Trophoblast cell (in vitro differentiated cells and primary cell): ENCODE measurements at regions not wholly inside any gene's neighbourhood (a gene's known extent, or its start where the extent isn't known, plus 50 kb on each side); places are given as distances from the start of the nearest gene placed in this dataset.
A peak's percentile ranks its signal among the peaks of the same experiment; 100 is the strongest.

Source experiments
- DNase-seq, 2 donors: peaks; one replicate each; pipeline ENCODE4 v3.0.0-alpha.2; 2016
- H2AFZ ChIP-seq: 2 replicates; pipeline ENCODE4 v1.6.1; 2013; ENCODE audit warnings: low read length, moderate library complexity, mild to moderate bottlenecking; ENCODE audit not compliant: insufficient read depth, poor library complexity
- H2AK5ac ChIP-seq: 2 replicates; pipeline ENCODE4 v1.6.1; 2013; ENCODE audit warnings: mild to moderate bottlenecking, low read length
- H2BK120ac ChIP-seq: 2 replicates; pipeline ENCODE4 v1.6.1; 2013; ENCODE audit warnings: low read length, mild to moderate bottlenecking, moderate library complexity; ENCODE audit not compliant: insufficient read depth, poor library complexity
- H2BK12ac ChIP-seq: 2 replicates; pipeline ENCODE4 v1.6.1; 2013; ENCODE audit warnings: mild to moderate bottlenecking, low read length, moderate library complexity
- H2BK5ac ChIP-seq: 2 replicates; pipeline ENCODE4 v1.6.1; 2013; ENCODE audit warnings: low read length, low read depth, moderate library complexity, mild to moderate bottlenecking; ENCODE audit not compliant: poor library complexity
- H3K14ac ChIP-seq: 2 replicates; pipeline ENCODE4 v1.6.1; 2013; ENCODE audit warnings: mild to moderate bottlenecking, low read length
- H3K18ac ChIP-seq: 2 replicates; pipeline ENCODE4 v1.6.1; 2013; ENCODE audit warnings: mild to moderate bottlenecking, low read length
- H3K23ac ChIP-seq: 2 replicates; pipeline ENCODE4 v1.6.1; 2013; ENCODE audit warnings: low read length
- H3K27ac ChIP-seq: 2 replicates; pipeline ENCODE4 v1.5.1; 2013; ENCODE audit warnings: low read depth, mild to moderate bottlenecking, inconsistent platforms, low read length, moderate library complexity
- H3K27me3 ChIP-seq: 2 replicates; pipeline ENCODE4 v1.6.1; 2013; ENCODE audit warnings: inconsistent platforms, mild to moderate bottlenecking, low read length, moderate library complexity; ENCODE audit not compliant: insufficient read depth
- H3K36me3 ChIP-seq, 2 experiments: 1 replicate in 1 of 2; 2 replicates in 1 of 2; pipeline ENCODE4 v1.6.1; 2013; ENCODE audit warnings: low read length in 2 of 2, mild to moderate bottlenecking in 2 of 2, moderate library complexity in 1 of 2; ENCODE audit not compliant: insufficient read depth in 2 of 2, control insufficient read depth in 1 of 2
- H3K4ac ChIP-seq: 2 replicates; pipeline ENCODE4 v1.6.1; 2013; ENCODE audit warnings: low read depth, mild to moderate bottlenecking, low read length, moderate library complexity
- H3K4me1 ChIP-seq, 2 experiments: 1 replicate in 1 of 2; 2 replicates in 1 of 2; pipeline ENCODE4 v1.6.1; 2013; ENCODE audit warnings: low read length in 2 of 2, mild to moderate bottlenecking in 2 of 2, moderate library complexity in 1 of 2; ENCODE audit not compliant: insufficient read depth in 2 of 2, control insufficient read depth in 1 of 2
- H3K4me2 ChIP-seq: 2 replicates; pipeline ENCODE4 v1.6.1; 2013; ENCODE audit warnings: inconsistent platforms, mild to moderate bottlenecking, low read length, moderate library complexity
- H3K4me3 ChIP-seq: 2 replicates; pipeline ENCODE4 v1.5.1; 2013; ENCODE audit warnings: mild to moderate bottlenecking, low read depth, low read length, inconsistent platforms
- H3K79me1 ChIP-seq: one replicate; pipeline ENCODE4 v1.6.1; 2013; ENCODE audit warnings: low read length
- H3K79me2 ChIP-seq: 2 replicates; pipeline ENCODE4 v1.6.1; 2013; ENCODE audit warnings: low read length, mild to moderate bottlenecking; ENCODE audit not compliant: control insufficient read depth, insufficient read depth, poor library complexity
- H3K9ac ChIP-seq: 2 replicates; pipeline ENCODE4 v1.6.1; 2013; ENCODE audit warnings: mild to moderate bottlenecking, low read length
- H3K9me3 ChIP-seq: 2 replicates; pipeline ENCODE4 v1.6.1; 2013; ENCODE audit warnings: low read depth, mild to moderate bottlenecking, control low read depth, inconsistent platforms, low read length; ENCODE audit not compliant: insufficient read depth
- H4K12ac ChIP-seq: 2 replicates; pipeline ENCODE4 v1.6.1; 2013; ENCODE audit warnings: low read depth, mild to moderate bottlenecking, low read length, moderate library complexity
- H4K8ac ChIP-seq: 2 replicates; pipeline ENCODE4 v1.6.1; 2013; ENCODE audit warnings: low read depth, mild to moderate bottlenecking, low read length, moderate library complexity
- H4K91ac ChIP-seq: one replicate; pipeline ENCODE4 v1.6.1; 2013; ENCODE audit warnings: low read depth, mild to moderate bottlenecking, low read length, moderate library complexity
- WGBS: extraction: QIAGEN DNeasy Blood & Tissue Kit; methylation state at CpG from one replicate; pipeline ENCODE4 v1.1.7; 2013; ENCODE audit warnings: missing lambda C conversion rate; ENCODE audit not compliant: insufficient read length, insufficient coverage; ENCODE audit errors: extremely low coverage; 5-methylcytosine and 5-hydroxymethylcytosine counted together

- H3K79me1 ChIP-seq = no peaks in the 10 kb centered on the region
- no CpG with 5 or more reads among the region's 5 CpGs for WGBS
- H3K4ac ChIP-seq = no peak overlapping the region
- no peak for DNase-seq
- H4K91ac ChIP-seq = no peak overlapping the region
- no peak overlapping the region for H3K4me3 ChIP-seq
- H3K4me2 ChIP-seq = no peak overlapping the region
- no peak overlapping the region for H2BK12ac ChIP-seq
- no peak overlapping the region for H2BK5ac ChIP-seq
- H3K27ac ChIP-seq = no peak overlapping the region
- H4K8ac ChIP-seq = no peak overlapping the region
- no peaks in the 10 kb centered on the region for H3K36me3 ChIP-seq
- no peak overlapping the region for H3K9ac ChIP-seq
- peaks cover 2% of the 10 kb centered on the region for H3K9me3 ChIP-seq
- no peak overlapping the region for H2BK120ac ChIP-seq
- H3K14ac ChIP-seq = no peak overlapping the region
- no peak overlapping the region for H2AK5ac ChIP-seq
- H2AFZ ChIP-seq = no peak overlapping the region
- H3K18ac ChIP-seq = no peak overlapping the region
- H3K4me1 ChIP-seq = peaks cover 0 to 2% of the 10 kb centered on the region in 2 experiments
- H3K79me2 ChIP-seq = no peaks in the 10 kb centered on the region
- H3K23ac ChIP-seq = no peak overlapping the region
- H3K27me3 ChIP-seq = no peaks in the 10 kb centered on the region
- H4K12ac ChIP-seq = no peak overlapping the region
These were observed 139.9 kb downstream of the TRIML1 start for GRCh38 chr4:188279184-188279583.

DNA sequence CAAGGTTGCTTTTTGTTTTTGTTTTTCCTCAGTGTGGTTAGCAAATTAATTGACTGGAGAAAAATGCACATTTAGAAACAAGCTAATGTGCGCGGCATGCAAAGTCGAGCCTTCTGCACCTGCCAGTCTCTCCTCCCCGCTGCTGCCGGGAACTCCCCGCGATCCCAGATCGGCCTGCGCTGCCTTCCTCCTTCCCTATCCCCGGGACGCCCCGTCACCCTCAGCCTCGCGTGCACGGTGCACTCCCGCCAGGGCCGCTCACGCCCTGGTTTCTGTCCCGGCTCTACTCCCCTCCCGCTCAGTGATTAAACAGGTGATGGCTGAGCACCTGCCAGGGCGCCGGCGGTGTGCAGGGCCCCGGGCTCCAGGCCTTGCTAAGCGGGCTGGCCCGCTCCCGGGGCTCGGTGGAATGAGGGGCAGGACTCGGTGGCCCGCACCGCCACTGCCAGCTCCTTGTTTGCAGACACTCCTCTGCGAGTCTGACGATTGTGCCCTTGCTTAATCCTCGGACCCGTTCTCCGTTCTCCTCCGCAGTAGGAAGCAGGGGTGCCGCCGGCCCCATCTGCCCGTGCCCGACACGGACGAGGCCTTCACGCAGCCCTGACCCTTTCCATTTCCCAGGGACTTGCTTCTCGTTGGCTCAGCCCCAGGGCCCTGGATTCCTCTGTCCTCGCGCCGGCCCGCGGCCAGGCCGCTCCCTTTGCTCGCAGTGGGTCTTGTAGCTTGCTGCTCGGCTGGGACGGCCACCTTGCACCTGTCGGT lies 143.4 kb downstream of the TRIML1 start:
- Histone ChIP-seq H4K8ac (no peak overlapping the region), H2BK120ac (no peak overlapping the region), H2BK5ac (no peak overlapping the region), H2BK12ac (no peak overlapping the region), H3K23ac (no peak overlapping the region), H4K91ac (no peak overlapping the region), H4K12ac (no peak overlapping the region), H3K4me1 (peaks cover 0 to 2% of the 10 kb centered on the region in 2 experiments), H3K4me2 (peak overlapping the region; percentile 55), H3K4ac (no peak overlapping the region), H3K14ac (no peak overlapping the region), H2AK5ac (no peak overlapping the region), H3K27ac (no peak overlapping the region), H3K79me1 (no peaks in the 10 kb centered on the region), H3K79me2 (no peaks in the 10 kb centered on the region), H3K18ac (no peak overlapping the region), H3K9me3 (peaks cover 2% of the 10 kb centered on the region), H3K27me3 (no peaks in the 10 kb centered on the region), H3K9ac (no peak overlapping the region), H2AFZ (no peak overlapping the region), H3K36me3 (no peaks in the 10 kb centered on the region), H3K4me3 (no peak overlapping the region)
- WGBS = no CpG with 5 or more reads among the region's 55 CpGs
- DNase-seq = no peak

DNA sequence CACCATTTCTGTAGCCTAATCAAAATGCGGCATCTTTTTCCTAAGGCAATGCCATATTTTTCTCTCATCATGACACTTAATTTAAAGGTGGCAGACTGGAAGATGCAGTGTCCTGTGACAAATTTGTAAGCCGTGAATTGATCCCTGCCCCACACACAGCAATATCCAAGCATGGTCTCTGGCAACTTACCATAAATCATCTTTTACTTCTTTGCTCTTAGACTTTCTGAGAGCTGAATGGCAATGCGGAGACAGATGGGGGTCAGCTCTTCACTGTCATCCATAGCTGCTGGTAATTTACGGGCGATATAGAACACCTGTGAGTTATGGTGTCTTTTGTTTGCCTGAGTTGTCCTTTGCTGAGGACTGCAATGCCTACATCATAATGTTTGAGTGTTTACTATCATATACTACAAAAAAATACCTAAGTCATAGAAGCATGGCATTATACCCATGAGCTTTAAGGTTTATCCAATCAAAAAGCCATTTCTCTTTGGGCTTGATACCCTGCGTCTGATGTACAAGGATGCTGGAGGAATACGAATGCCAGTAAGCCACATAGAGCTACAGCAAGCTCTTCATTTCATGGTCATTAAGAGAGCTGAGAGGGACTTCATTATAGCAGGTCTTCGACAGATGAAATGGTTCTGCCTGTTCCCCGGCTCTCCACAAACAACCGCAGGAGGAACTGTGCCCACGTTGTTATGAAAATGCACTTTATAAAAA lies 148.1 kb downstream of the TRIML1 start:
- no peak overlapping the region for H3K4me2 ChIP-seq
- H3K14ac ChIP-seq = no peak overlapping the region
- no peak overlapping the region for H4K12ac ChIP-seq
- no peak overlapping the region for H3K4me3 ChIP-seq
- H3K36me3 ChIP-seq = no peaks in the 10 kb centered on the region
- H3K18ac ChIP-seq = no peak overlapping the region
- no peak overlapping the region for H4K8ac ChIP-seq
- no peak overlapping the region for H3K4ac ChIP-seq
- H3K9ac ChIP-seq = no peak overlapping the region
- H3K27ac ChIP-seq = no peak overlapping the region
- no peak overlapping the region for H4K91ac ChIP-seq
- H3K9me3 ChIP-seq = peaks cover 2% of the 10 kb centered on the region
- H2BK5ac ChIP-seq = no peak overlapping the region
- H2BK12ac ChIP-seq = no peak overlapping the region
- WGBS = no CpG with 5 or more reads among the region's 11 CpGs
- no peak overlapping the region for H2BK120ac ChIP-seq
- no peaks in the 10 kb centered on the region for H3K27me3 ChIP-seq
- H3K4me1 ChIP-seq = peaks cover 0 to 2% of the 10 kb centered on the region in 2 experiments
- H3K79me1 ChIP-seq = no peaks in the 10 kb centered on the region
- no peak overlapping the region for H2AK5ac ChIP-seq
- no peaks in the 10 kb centered on the region for H3K79me2 ChIP-seq
- no peak overlapping the region for H3K23ac ChIP-seq
- no peak for DNase-seq
- H2AFZ ChIP-seq = no peak overlapping the region

- H4K91ac ChIP-seq = no peak overlapping the region
- no peak overlapping the region for H3K18ac ChIP-seq
- H4K12ac ChIP-seq = no peak overlapping the region
- no CpG with 5 or more reads among the region's 5 CpGs for WGBS
- no peak overlapping the region for H2BK5ac ChIP-seq
- no peak overlapping the region for H2AK5ac ChIP-seq
- H4K8ac ChIP-seq = no peak overlapping the region
- H2BK120ac ChIP-seq = no peak overlapping the region
- no peak overlapping the region for H3K14ac ChIP-seq
- no peak overlapping the region for H3K4ac ChIP-seq
- H2BK12ac ChIP-seq = no peak overlapping the region
- H3K4me1 ChIP-seq = no peaks in the 10 kb centered on the region
- H3K9ac ChIP-seq = no peak overlapping the region
- H3K27ac ChIP-seq = no peak overlapping the region
- no peak overlapping the region for H3K23ac ChIP-seq
- H3K79me2 ChIP-seq = no peaks in the 10 kb centered on the region
- H3K79me1 ChIP-seq = no peaks in the 10 kb centered on the region
- H3K27me3 ChIP-seq = no peaks in the 10 kb centered on the region
- no peak overlapping the region for H3K4me3 ChIP-seq
- H3K4me2 ChIP-seq = no peak overlapping the region
- no peak for DNase-seq
- H2AFZ ChIP-seq = no peak overlapping the region
- H3K36me3 ChIP-seq = no peaks in the 10 kb centered on the region
- H3K9me3 ChIP-seq = no peaks in the 10 kb centered on the region
These were observed 150.4 kb downstream of the TRIML1 start for GRCh38 chr4:188289531-188290125.
